H1 (cell line): ENCODE measurements at regions not wholly inside any gene's neighbourhood (a gene's known extent, or its start where the extent isn't known, plus 50 kb on each side); places are given as distances from the start of the nearest gene placed in this dataset.

Experiments used
- BRCA1 ChIP-seq: IDR thresholded peaks from 2 replicates; pipeline ENCODE4 v1.6.1; 2012; ENCODE audit warnings: low read depth, low read length, improper control_type of control experiment

DNA sequence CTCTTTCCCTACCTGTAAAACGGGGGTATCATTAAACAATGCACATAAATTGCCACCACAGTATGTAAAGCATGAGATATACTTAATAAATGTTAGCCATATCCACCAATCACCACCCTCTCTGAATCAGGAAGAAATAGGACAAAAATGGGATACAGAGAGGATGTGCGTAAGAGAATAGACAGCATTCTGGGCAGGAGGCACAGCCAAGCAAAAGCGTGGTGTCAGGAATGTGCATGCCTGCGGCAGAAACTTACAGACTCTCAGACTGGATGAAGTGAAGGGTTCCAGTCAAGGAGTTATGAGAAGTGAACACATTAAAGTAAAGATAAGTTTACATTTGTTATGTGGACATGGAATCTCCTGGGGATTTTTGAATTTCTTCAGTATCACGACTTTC, 121.7 kb upstream of the MDM1 start (continued):
- no peak for TF ChIP-seq BRCA1
